Mesothelial cell of epicardium (in vitro differentiated cells): ENCODE measurements at regions not wholly inside any gene's neighbourhood (a gene's known extent, or its start where the extent isn't known, plus 50 kb on each side); places are given as distances from the start of the nearest gene placed in this dataset.
"Not testable (repeated sequence)": the region's sequence is repeated elsewhere in the genome, so short reads cannot be mapped to it uniquely, and the experiment has no call there.

Experiments
- DNase-seq, 2 experiments: peaks; one replicate each; pipeline ENCODE4 v3.0.0; 2021; ENCODE audit warnings: low spot score in 2 of 2; ENCODE audit not compliant: unreplicated experiment in 2 of 2
- H3K27ac Mint-ChIP-seq: 2 replicates; pipeline ENCODE4 v1.8.0; 2021; ENCODE audit warnings: mixed read lengths
- H3K27me3 Mint-ChIP-seq: 2 replicates; pipeline ENCODE4 v1.8.0; 2021; ENCODE audit warnings: low read depth, mixed read lengths
- H3K36me3 Mint-ChIP-seq: 2 replicates; pipeline ENCODE4 v1.8.0; 2021; ENCODE audit warnings: mixed read lengths
- H3K4me1 Mint-ChIP-seq: 2 replicates; pipeline ENCODE4 v1.8.0; 2021; ENCODE audit warnings: mixed read lengths
- H3K4me3 Mint-ChIP-seq: 2 replicates; pipeline ENCODE4 v1.8.0; 2021; ENCODE audit warnings: mild to moderate bottlenecking, moderate library complexity, mixed read lengths
- H3K9me3 Mint-ChIP-seq: 2 replicates; pipeline ENCODE4 v1.8.0; 2021; ENCODE audit warnings: mixed read lengths

DNA sequence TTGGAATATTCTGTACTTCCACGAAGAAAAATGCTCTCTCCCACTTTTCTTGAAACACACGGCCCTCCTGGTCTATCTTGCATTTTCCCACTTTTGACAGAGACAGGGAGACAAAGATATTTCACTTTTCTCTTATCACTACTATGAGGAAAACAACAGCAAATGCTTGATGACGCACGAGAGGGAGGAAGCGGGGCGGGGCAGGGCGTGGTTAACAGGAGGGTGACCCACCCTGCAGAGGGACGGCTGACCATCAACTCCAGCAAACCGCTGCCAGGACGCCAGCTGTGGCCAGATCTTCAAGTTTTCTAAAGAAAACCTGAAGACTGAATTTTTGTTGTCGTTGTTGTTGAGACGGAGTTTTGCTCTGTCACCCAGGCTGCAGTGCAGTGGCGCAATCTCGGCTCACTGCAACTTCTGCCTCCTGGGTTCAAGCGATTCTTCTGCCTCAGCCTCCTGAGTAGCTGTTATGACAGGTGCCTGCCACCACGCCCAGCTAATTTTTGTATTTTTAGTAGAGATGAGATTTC, 63.8 kb downstream of the NSUN5 start:
- H3K4me3 Mint-ChIP-seq, H3K36me3 Mint-ChIP-seq, H3K9me3 Mint-ChIP-seq, H3K27ac Mint-ChIP-seq, H3K27me3 Mint-ChIP-seq, DNase-seq, H3K4me1 Mint-ChIP-seq: not testable (repeated sequence)

DNA sequence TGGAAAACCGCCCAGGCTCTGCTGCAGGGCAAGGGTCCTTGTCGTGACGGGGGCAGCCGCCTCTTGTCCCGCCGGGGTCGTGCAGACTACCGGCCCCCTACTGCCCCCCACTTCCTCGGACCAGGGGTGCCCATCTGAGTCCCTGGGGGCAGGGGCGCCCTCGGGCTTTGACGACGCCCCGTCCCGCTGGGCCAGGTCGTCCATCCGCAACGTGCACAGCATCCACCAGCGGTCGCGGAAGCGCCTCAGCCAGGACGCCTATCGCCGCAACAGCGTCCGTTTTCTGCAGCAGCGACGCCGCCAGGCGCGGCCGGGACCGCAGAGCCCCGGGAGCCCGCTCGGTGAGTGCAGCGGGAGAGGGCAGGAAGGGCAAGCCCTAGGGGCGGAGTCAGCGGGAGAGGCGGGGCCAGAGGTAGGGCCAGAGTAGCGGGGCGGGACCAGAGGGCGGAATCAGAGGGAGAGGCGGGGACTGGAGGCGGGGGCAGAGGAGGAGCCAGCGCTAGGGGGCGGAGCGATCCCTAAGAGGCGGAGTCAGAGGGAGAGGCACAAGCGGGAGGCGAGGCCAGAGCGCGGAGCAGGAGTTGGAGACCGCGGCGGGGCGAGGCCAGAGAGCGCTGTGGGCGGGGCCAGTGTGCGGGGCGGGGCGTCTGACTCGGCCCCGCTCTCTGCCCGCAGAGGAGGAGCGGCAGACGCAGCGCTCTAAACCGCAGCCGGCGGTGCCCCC, 73.5 kb downstream of the NSUN5 start:
- not testable (repeated sequence) for H3K27me3 Mint-ChIP-seq, H3K27ac Mint-ChIP-seq, H3K36me3 Mint-ChIP-seq, H3K9me3 Mint-ChIP-seq, H3K4me1 Mint-ChIP-seq, H3K4me3 Mint-ChIP-seq
- DNase-seq: peak; percentile 39 to 84

DNA sequence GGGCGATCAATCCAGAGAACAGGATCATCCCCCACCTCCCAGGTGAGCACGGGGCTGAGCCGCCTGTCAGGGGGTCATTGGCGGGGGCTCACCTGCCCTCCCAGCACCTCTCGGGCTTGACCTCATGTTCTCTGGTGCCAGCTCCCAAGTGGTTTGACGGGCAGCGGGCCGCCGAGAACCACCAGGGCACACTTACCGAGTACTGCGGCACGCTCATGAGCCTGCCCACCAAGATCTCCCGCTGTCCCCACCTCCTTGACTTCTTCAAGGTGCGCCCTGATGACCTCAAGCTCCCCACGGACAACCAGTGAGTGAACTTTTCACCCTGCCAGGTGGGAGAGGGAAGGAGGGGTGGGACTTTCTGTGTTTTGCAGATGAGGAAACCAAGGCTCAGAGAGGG, 82.9 kb downstream of the NSUN5 start:
- H3K4me3 Mint-ChIP-seq, H3K27me3 Mint-ChIP-seq, H3K4me1 Mint-ChIP-seq, H3K9me3 Mint-ChIP-seq, H3K36me3 Mint-ChIP-seq, DNase-seq, H3K27ac Mint-ChIP-seq: not testable (repeated sequence)

DNA sequence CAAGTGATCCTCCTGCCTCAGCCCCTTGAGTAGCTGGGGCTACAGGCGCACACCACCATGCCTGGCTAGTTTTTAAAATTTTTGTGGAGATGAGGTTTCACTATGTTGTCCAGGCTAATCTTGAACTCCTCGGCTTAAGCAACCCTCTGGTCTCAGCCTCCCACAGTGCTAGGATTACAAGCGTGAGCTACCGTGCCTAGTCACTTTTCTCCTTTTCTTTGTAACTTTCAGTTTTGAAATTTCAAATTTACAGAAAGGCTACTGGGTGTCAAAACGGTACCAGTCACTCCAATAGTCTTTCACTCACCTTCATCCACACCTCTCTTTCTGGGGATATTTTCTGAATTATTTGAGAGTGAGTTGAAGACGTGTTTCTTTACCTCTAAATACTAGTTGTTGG, 86.9 kb downstream of the NSUN5 start:
- H3K27ac Mint-ChIP-seq, H3K27me3 Mint-ChIP-seq, DNase-seq, H3K4me1 Mint-ChIP-seq, H3K36me3 Mint-ChIP-seq, H3K9me3 Mint-ChIP-seq, H3K4me3 Mint-ChIP-seq: not testable (repeated sequence)

DNA sequence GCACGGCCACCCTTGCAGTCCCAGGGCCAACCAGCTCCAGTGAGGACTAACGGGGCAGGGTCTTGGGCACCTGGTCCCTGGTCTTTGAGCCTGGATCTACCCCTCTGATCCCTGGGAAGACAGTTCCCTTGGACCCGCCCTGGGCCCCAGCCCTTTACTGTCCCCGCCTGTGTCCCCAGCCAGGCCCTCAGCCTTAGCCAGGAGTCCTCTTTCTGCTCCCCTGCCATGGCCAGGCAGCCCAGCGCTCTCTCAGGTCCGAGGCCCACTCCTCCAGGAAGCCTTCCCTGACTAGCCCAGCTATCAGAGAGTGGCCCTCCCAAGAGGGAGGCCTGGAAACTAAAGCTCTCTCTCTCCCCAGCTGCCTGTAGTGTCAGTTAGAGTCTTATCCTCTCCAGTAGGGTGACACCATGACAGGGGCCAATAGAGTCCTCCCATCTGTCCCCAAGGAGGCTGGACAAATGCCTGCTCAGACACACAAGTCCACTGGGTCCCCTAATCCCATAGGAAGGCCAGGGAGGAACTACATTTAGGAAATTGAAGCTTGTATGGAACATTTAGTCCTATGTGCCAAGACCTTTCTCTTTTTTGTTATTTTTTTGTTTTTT, 87.8 kb downstream of the NSUN5 start:
- DNase-seq, H3K27me3 Mint-ChIP-seq, H3K4me3 Mint-ChIP-seq, H3K9me3 Mint-ChIP-seq, H3K27ac Mint-ChIP-seq, H3K4me1 Mint-ChIP-seq, H3K36me3 Mint-ChIP-seq: not testable (repeated sequence)

DNA sequence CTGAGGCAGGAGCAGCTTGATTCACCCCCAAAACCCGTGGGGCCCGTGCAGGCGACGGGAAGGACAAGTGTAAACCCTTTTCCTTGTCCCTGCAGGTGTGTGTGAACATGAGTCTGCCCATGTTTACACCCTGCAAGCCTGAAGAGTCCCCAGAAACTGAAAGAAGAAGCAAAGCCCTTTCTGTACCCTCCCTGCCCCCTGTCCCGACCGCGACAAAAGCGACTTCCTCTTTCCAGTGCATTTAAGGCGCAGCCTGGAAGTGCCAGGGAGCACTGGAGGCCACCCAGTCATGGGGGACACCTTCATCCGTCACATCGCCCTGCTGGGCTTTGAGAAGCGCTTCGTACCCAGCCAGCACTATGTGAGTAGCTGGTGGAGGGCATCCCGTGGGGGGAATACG, 88.3 kb downstream of the NSUN5 start:
- H3K27me3 Mint-ChIP-seq, H3K36me3 Mint-ChIP-seq, H3K27ac Mint-ChIP-seq, H3K4me3 Mint-ChIP-seq, DNase-seq, H3K9me3 Mint-ChIP-seq, H3K4me1 Mint-ChIP-seq: not testable (repeated sequence)

DNA sequence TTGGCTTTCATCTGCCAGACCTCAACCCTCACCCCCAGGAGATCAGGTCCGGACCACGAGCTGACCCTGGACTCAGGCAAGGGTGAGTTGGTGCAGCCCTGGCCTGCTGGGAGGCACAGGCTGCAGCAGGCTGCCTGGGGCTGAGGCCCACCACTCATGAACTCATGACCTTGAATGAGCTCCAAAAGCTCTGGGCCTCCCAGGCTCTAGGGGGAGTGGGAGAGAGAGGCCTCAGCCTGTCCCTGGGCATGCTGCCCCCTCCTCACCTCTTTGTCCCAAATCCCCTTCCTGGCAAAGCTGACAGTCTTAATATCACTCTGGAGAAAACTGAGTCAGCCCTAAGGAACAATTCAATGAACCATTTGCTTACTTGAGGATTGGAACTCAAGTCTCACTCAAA, 89.8 kb downstream of the NSUN5 start:
- H3K9me3 Mint-ChIP-seq, DNase-seq, H3K4me3 Mint-ChIP-seq, H3K27me3 Mint-ChIP-seq, H3K4me1 Mint-ChIP-seq, H3K36me3 Mint-ChIP-seq, H3K27ac Mint-ChIP-seq: not testable (repeated sequence)

DNA sequence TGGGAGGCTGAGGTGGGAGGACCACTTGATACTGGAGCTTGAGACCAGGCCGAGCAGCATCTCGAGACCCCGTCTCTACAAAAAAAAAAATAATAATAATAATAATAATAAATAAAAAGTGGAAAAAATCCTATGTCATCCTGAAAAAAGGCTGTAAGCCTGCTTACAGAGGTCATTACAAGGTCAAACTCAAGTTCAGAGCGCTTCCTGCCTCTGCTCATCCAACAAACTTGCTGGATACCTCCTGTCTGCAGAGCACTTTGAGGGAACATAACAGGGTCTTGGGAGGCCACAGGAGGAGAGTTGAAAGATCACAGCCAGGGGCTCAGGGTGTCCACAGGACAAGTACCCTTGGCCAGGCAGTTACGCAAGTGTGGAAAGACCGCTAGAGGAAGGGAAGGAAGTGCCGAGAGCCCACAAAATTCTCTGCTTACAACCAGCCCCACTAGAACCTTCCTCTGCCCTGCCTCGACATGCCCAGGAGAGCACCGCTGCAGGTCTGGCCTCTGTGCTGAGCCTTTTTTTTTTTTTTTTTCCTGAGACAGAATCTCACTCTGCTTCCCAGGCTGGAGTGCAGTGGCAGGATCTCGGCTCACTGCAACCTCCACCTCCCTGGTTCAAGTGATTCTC, 92.5 kb downstream of the NSUN5 start:
- H3K36me3 Mint-ChIP-seq, DNase-seq, H3K4me3 Mint-ChIP-seq, H3K27ac Mint-ChIP-seq, H3K27me3 Mint-ChIP-seq, H3K9me3 Mint-ChIP-seq, H3K4me1 Mint-ChIP-seq: not testable (repeated sequence)

DNA sequence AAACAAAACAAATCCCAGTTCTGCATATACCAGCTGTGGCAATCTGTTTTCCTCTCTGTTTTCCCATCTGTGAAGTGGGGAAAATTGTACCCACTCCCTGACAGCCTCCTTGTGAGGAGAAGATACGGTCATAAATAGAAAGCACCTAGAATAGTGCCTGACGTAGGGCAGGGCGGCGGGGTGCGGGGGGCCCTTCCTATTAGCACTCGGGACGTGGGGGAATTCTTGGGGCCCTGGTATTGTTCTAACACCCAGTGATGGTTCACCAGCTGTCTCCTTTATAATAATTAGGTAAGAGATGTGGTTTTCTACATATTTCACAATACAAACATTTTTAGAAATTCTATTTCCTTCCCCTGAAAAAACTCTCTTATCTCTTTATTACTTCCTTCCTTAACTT, 93.4 kb downstream of the NSUN5 start:
- H3K27me3 Mint-ChIP-seq, H3K4me1 Mint-ChIP-seq, H3K9me3 Mint-ChIP-seq, H3K4me3 Mint-ChIP-seq, DNase-seq, H3K27ac Mint-ChIP-seq, H3K36me3 Mint-ChIP-seq: not testable (repeated sequence)

DNA sequence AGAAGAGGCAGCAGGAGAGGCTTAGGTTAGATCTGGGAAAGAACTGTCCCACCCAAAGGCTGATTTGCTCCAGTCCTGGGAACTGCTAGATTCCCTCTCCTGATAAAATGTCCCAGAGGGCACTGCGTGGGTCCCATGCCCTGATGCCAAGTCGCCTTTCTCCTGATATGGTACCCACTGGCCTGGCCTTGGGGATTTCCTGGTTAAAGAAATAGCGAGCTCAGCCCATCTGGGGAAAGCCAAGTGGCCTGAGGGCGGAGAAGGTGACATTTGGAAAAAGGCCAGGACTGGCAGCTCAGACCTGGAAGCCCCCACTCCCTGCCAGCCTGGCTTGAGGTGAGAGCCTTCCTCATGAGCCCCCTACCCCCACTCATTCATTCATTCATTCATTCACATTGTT, 94.2 kb downstream of the NSUN5 start:
- H3K4me3 Mint-ChIP-seq, H3K27ac Mint-ChIP-seq, H3K4me1 Mint-ChIP-seq, H3K36me3 Mint-ChIP-seq, H3K9me3 Mint-ChIP-seq, H3K27me3 Mint-ChIP-seq: not testable (repeated sequence)
- peak in 1 of 2 experiments; percentile 41 for DNase-seq

DNA sequence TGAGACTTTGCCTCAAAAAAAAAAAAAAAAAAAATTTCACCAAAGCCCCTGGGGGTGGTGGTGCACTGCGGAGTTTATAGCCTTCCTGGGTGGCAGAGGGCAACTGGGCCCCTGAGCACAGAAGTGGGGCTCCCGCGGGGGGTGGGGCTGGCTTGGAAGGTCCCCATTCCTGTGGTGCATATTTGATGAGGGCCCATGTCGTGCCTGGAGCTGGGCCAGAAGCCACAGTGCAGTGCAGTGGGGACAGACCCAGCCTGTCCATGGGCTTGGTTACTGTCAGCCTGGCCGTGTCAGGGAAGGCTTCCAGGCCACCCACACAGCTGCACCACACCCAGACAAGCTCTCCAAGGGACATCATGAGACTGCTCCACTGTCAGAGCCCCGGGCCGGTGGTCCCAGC, 95.5 kb downstream of the NSUN5 start:
- H3K27me3 Mint-ChIP-seq, DNase-seq, H3K36me3 Mint-ChIP-seq, H3K27ac Mint-ChIP-seq, H3K4me3 Mint-ChIP-seq, H3K4me1 Mint-ChIP-seq, H3K9me3 Mint-ChIP-seq: not testable (repeated sequence)

DNA sequence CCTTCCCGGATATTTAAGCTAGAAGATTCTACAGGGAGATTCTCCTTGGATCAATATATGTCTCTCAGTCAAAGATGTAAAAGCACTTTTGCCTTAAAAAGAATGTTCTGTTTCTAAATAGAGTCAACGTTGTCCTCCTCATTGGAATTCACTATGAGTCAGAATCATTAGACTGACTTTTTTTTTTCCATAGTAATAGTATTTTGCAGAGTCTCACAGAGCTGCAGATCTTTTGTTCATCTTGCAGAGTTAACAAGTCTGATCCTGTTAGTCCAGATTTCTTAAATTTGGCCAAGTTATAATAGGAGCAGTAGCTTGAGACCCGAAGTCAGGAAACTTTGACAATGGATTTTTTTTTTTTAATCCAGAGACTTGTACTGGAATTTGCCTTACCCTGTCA, 103.0 kb downstream of the NSUN5 start:
- H3K4me3 Mint-ChIP-seq, H3K27me3 Mint-ChIP-seq, H3K9me3 Mint-ChIP-seq, DNase-seq, H3K27ac Mint-ChIP-seq, H3K36me3 Mint-ChIP-seq, H3K4me1 Mint-ChIP-seq: not testable (repeated sequence)

DNA sequence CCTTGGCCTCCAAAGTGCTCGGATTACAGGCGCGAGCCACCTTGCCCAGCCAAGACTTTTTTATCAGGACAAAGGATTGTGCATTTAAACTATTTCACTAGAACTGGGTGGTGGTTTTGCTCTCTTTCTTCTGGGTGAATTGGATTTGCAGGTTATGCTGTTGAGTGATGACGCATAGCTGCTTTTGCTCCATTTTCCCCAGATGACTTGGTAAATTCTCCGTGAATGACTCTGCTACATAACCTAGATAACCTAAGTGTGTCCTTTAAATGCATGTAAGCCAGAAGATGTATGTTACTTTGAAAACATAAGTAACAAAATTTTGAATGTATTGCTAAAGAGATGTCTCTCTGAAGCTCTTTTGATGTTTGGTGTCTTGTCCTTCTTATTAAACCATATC, 103.7 kb downstream of the NSUN5 start:
- H3K4me1 Mint-ChIP-seq, H3K36me3 Mint-ChIP-seq, H3K27me3 Mint-ChIP-seq, H3K9me3 Mint-ChIP-seq, DNase-seq, H3K4me3 Mint-ChIP-seq, H3K27ac Mint-ChIP-seq: not testable (repeated sequence)

DNA sequence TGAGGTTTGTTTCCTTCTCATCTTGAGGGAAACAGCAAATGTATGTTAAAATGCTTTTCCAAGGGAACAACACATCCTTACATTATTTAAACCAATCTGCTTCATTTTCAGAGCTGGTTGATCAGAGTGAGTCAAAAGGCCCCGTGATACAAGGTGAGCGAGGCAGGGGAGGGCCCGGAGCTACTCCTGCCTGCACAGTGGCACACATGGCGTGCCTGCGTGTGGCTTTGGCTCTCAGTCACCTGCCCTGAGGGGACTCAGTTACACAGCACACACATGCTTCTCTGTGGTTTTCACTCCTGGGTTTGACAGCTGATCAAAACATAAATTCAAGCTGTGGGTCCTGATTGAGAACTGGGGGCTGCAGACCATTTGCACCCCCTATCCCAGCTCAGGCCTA, 105.3 kb downstream of the NSUN5 start:
- not testable (repeated sequence) for H3K4me1 Mint-ChIP-seq, H3K27ac Mint-ChIP-seq, H3K9me3 Mint-ChIP-seq, DNase-seq, H3K36me3 Mint-ChIP-seq, H3K4me3 Mint-ChIP-seq, H3K27me3 Mint-ChIP-seq
